Panc1 (cell line): ENCODE measurements at regions not wholly inside any gene's neighbourhood (a gene's known extent, or its start where the extent isn't known, plus 50 kb on each side); places are given as distances from the start of the nearest gene placed in this dataset.

Experiments used
- CTCF ChIP-seq: fragments of 450-650 bp; IDR thresholded peaks from 2 replicates; pipeline ENCODE4 v1.5.1; 2017; ENCODE audit warnings: mild to moderate bottlenecking
- POLR2AphosphoS5 ChIP-seq: IDR thresholded peaks from 2 replicates; pipeline ENCODE4 v1.6.1; 2012; ENCODE audit warnings: mild to moderate bottlenecking, low read depth, low read length, moderate library complexity
- REST ChIP-seq, 2 experiments: IDR thresholded peaks; 2 replicates each; pipeline ENCODE4 v1.6.1; 2011 to 2012; ENCODE audit warnings: low read depth in 2 of 2, control low read depth in 1 of 2, low read length in 1 of 2, mild to moderate bottlenecking in 1 of 2, moderate library complexity in 1 of 2; ENCODE audit not compliant: insufficient read depth in 1 of 2
- SIN3A ChIP-seq: IDR thresholded peaks from 2 replicates; pipeline ENCODE4 v1.6.1; 2012; ENCODE audit warnings: low read depth, mild to moderate bottlenecking, low read length, moderate library complexity, borderline replicate concordance; ENCODE audit not compliant: insufficient read depth
- TCF7L2 ChIP-seq: IDR thresholded peaks from 2 replicates; pipeline ENCODE4 v1.6.1; 2011; ENCODE audit warnings: mild to moderate bottlenecking, low read depth, low read length, inconsistent platforms

GRCh38 chrX:43556207-43556606, 99.9 kb upstream of the MAOA start:
- no peak for TF ChIP-seq CTCF
- no peak for TF ChIP-seq SIN3A
- TF ChIP-seq POLR2AphosphoS5: no peak
- no peak for TF ChIP-seq TCF7L2
- no peak for TF ChIP-seq REST (IDR thresholded peaks at IDR 0.05; ENCODE audit: insufficient read depth in 1 of 2, low read depth in 2 of 2, low read length in 1 of 2)
